CD14-positive monocyte (primary cell): ENCODE measurements at regions not wholly inside any gene's neighbourhood (a gene's known extent, or its start where the extent isn't known, plus 50 kb on each side); places are given as distances from the start of the nearest gene placed in this dataset.

Experiments
- DNase-seq, 3 donors: peaks; one replicate each; pipeline ENCODE4 v3.0.0-alpha.2; 2011 to 2022
- H2AFZ ChIP-seq: 2 replicates; pipeline ENCODE4 v1.6.0; 2012; ENCODE audit warnings: mild to moderate bottlenecking, low read depth, low read length, inconsistent platforms; ENCODE audit not compliant: insufficient read depth, poor library complexity, severe bottlenecking
- H3K27ac ChIP-seq, 2 donors: 1 replicate in 1 of 2; 2 replicates in 1 of 2; pipeline ENCODE4 v1.5.1; 2012 to 2013; ENCODE audit warnings: low read length in 2 of 2, control low read depth in 1 of 2, inconsistent platforms in 1 of 2, low read depth in 1 of 2, mild to moderate bottlenecking in 1 of 2
- H3K27me3 ChIP-seq, 2 donors: one replicate each; pipeline versions ENCODE4 v1.6.0 to v1.6.1; 2011 to 2013; ENCODE audit warnings: low read length in 2 of 2; ENCODE audit not compliant: control insufficient read depth in 2 of 2, insufficient read depth in 2 of 2
- H3K36me3 ChIP-seq, 2 donors: replicated peaks in 1 of 2; 1 replicate in 1 of 2; 2 replicates in 1 of 2; pipeline versions ENCODE4 v1.5.1 to v1.6.1; 2012 to 2013; ENCODE audit warnings: low read length in 2 of 2, control low read depth in 1 of 2, inconsistent platforms in 1 of 2, mild to moderate bottlenecking in 1 of 2; ENCODE audit not compliant: insufficient read depth in 2 of 2, control insufficient read depth in 1 of 2
- H3K4me1 ChIP-seq, 2 donors: 1 replicate in 1 of 2; 2 replicates in 1 of 2; pipeline versions ENCODE4 v1.5.1 to v1.6.1; 2012 to 2013; ENCODE audit warnings: low read length in 2 of 2, control low read depth in 1 of 2, inconsistent platforms in 1 of 2, mild to moderate bottlenecking in 1 of 2, moderate library complexity in 1 of 2; ENCODE audit not compliant: insufficient read depth in 2 of 2, control insufficient read depth in 1 of 2
- H3K4me2 ChIP-seq: replicated peaks from 2 replicates; pipeline ENCODE3; 2012; ENCODE audit warnings: low read length, moderate library complexity, mild to moderate bottlenecking; ENCODE audit not compliant: poor library complexity, severe bottlenecking; ENCODE audit errors: extremely low read depth
- H3K4me3 ChIP-seq, 3 experiments: fragments of 200-600 bp in 1 of 3; sonication (generic) in 1 of 3; replicated peaks in 1 of 3; 1 replicate in 2 of 3; 2 replicates in 1 of 3; pipeline ENCODE4 v1.5.1; 2011 to 2013; ENCODE audit warnings: low read length in 3 of 3, mild to moderate bottlenecking in 3 of 3, control low read depth in 2 of 3, low read depth in 2 of 3, inconsistent platforms in 1 of 3, moderate library complexity in 1 of 3
- H3K79me2 ChIP-seq: 2 replicates; pipeline ENCODE4 v1.6.0; 2012; ENCODE audit warnings: mild to moderate bottlenecking, control low read depth, inconsistent platforms, low read length, moderate library complexity; ENCODE audit not compliant: insufficient read depth
- H3K9ac ChIP-seq: 2 replicates; pipeline ENCODE4 v1.6.0; 2017; ENCODE audit warnings: low read length, mild to moderate bottlenecking; ENCODE audit not compliant: insufficient read depth, poor library complexity, severe bottlenecking
- H3K9me3 ChIP-seq, 2 donors: replicated peaks in 1 of 2; 1 replicate in 1 of 2; 2 replicates in 1 of 2; pipeline versions ENCODE4 v1.5.1 to v1.6.1; 2012 to 2013; ENCODE audit warnings: low read length in 2 of 2, control low read depth in 1 of 2; ENCODE audit not compliant: control insufficient read depth in 1 of 2, insufficient read depth in 1 of 2
- H4K20me1 ChIP-seq: 2 replicates; pipeline ENCODE4 v1.6.0; 2012; ENCODE audit warnings: mild to moderate bottlenecking, low read length, control low read depth, moderate library complexity; ENCODE audit not compliant: insufficient read depth
- H3K27ac Mint-ChIP-seq, 7 donors: one replicate each; pipeline ENCODE4 v1.8.0; 2020; ENCODE audit warnings: mild to moderate bottlenecking in 7 of 7, mixed read lengths in 7 of 7, moderate library complexity in 6 of 7, inconsistent platforms in 2 of 7
- H3K27me3 Mint-ChIP-seq, 3 donors: one replicate each; pipeline ENCODE4 v1.8.0; 2021 to 2022; ENCODE audit warnings: low read depth in 3 of 3, mild to moderate bottlenecking in 3 of 3, mixed read lengths in 3 of 3, moderate library complexity in 3 of 3, inconsistent platforms in 1 of 3
- H3K36me3 Mint-ChIP-seq, 2 donors: one replicate each; pipeline ENCODE4 v1.8.0; 2020; ENCODE audit warnings: mixed read lengths in 2 of 2, inconsistent platforms in 1 of 2, mild to moderate bottlenecking in 1 of 2
- H3K4me1 Mint-ChIP-seq: one replicate; pipeline ENCODE4 v1.8.0; 2020; ENCODE audit warnings: mild to moderate bottlenecking, mixed read lengths
- H3K4me3 Mint-ChIP-seq, 2 donors: one replicate each; pipeline ENCODE4 v1.8.0; 2020; ENCODE audit warnings: mild to moderate bottlenecking in 2 of 2, mixed read lengths in 2 of 2, moderate library complexity in 1 of 2
- H3K9me3 Mint-ChIP-seq, 7 donors: one replicate each; pipeline ENCODE4 v1.8.0; 2020 to 2022; ENCODE audit warnings: mixed read lengths in 7 of 7, mild to moderate bottlenecking in 6 of 7, moderate library complexity in 6 of 7, inconsistent platforms in 2 of 7
- WGBS: methylation state at CpG from one replicate; pipeline ENCODE4 v1.1.5; 2013; ENCODE audit warnings: missing lambda C conversion rate; ENCODE audit not compliant: insufficient coverage; 5-methylcytosine and 5-hydroxymethylcytosine counted together
- intact Hi-C, 2 donors: fragments of 100-400 bp; cut with micrococcal nuclease; formaldehyde crosslinking; loops; one replicate each; pipeline versions ENCODE4 v1.15.0 to v1.15.1; 2023
- TF ChIP-seq, protein P1 (sequence below): fragments of 200-600 bp; IDR thresholded peaks from one replicate; pipeline ENCODE4 v1.8.0; 2022; ENCODE audit warnings: antibody characterized with exemption, mild to moderate bottlenecking

DNA sequence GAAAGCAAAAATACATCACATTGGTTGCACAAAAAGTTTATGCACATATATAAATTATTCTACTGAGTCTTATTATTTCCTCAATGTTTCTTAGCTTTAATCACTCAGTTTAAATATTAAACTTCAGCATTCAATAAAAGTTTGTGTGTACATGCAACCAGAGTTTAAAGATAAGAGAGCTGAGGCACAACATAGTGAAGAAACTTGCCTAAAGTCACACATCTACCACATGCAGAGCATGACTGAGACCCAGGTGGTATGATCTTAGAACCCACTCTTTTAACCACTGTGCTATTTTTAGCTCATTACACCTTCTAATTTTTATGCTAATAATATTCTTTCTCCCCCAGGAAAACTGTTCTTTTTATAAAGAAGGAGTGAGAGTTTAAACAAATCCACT, 96.1 kb upstream of the GOLIM4 start:
- H3K4me3 Mint-ChIP-seq = no peak overlapping the region
- no peaks in the 10 kb centered on the region for H3K4me1 Mint-ChIP-seq
- no peak overlapping the region for H3K9ac ChIP-seq
- H3K27me3 Mint-ChIP-seq = peaks cover 0 to 2% (median 0%) of the 10 kb centered on the region in 3 donors
- no peak for DNase-seq
- intact Hi-C loops = no loop called here
- no peaks in the 10 kb centered on the region for H3K4me1 ChIP-seq
- H3K9me3 Mint-ChIP-seq = peaks cover 0 to 4% (median 0%) of the 10 kb centered on the region in 7 donors
- no peak overlapping the region for H3K27ac Mint-ChIP-seq
- H4K20me1 ChIP-seq = no peaks in the 10 kb centered on the region
- no peak overlapping the region for H2AFZ ChIP-seq
- no peaks in the 10 kb centered on the region for H3K27me3 ChIP-seq
- TF ChIP-seq, protein P1, sequence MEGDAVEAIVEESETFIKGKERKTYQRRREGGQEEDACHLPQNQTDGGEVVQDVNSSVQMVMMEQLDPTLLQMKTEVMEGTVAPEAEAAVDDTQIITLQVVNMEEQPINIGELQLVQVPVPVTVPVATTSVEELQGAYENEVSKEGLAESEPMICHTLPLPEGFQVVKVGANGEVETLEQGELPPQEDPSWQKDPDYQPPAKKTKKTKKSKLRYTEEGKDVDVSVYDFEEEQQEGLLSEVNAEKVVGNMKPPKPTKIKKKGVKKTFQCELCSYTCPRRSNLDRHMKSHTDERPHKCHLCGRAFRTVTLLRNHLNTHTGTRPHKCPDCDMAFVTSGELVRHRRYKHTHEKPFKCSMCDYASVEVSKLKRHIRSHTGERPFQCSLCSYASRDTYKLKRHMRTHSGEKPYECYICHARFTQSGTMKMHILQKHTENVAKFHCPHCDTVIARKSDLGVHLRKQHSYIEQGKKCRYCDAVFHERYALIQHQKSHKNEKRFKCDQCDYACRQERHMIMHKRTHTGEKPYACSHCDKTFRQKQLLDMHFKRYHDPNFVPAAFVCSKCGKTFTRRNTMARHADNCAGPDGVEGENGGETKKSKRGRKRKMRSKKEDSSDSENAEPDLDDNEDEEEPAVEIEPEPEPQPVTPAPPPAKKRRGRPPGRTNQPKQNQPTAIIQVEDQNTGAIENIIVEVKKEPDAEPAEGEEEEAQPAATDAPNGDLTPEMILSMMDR = no peak
- H3K4me2 ChIP-seq = no peak overlapping the region
- no peaks in the 10 kb centered on the region for H3K9me3 ChIP-seq
- H3K4me3 ChIP-seq = no peak overlapping the region
- no peak overlapping the region for H3K27ac ChIP-seq
- H3K79me2 ChIP-seq = no peaks in the 10 kb centered on the region
- no peaks in the 10 kb centered on the region for H3K36me3 Mint-ChIP-seq
- no peaks in the 10 kb centered on the region for H3K36me3 ChIP-seq

DNA sequence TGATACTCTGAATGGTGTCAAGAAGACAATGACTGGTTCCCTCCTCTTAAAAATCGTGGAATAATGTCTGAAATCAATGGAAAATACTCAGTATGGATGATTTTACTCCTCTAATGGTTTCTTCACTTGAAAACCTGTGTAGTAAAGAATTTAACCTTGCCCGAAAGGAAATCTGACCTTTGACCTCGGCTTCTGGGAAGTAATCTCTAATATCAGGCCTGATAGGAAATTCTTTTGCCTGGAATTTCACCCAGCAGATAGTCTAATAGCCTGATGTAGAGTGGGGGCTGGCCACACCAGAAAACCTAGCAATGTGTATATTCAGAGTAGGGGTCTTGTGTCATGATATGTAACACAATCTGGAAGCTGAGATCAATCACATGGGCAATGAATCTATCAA, 91.5 kb upstream of the GOLIM4 start:
- Mint-ChIP-seq H3K27me3 (peaks cover 0 to 2% (median 0%) of the 10 kb centered on the region in 3 donors), H3K27ac (no peak overlapping the region), H3K4me3 (no peak overlapping the region), H3K4me1 (no peaks in the 10 kb centered on the region), H3K36me3 (no peaks in the 10 kb centered on the region), H3K9me3 (no peaks in the 10 kb centered on the region)
- intact Hi-C loops = no loop called here
- Histone ChIP-seq H3K36me3 (no peaks in the 10 kb centered on the region), H3K4me2 (no peak overlapping the region), H4K20me1 (no peaks in the 10 kb centered on the region), H3K79me2 (no peaks in the 10 kb centered on the region), H3K27me3 (no peaks in the 10 kb centered on the region), H3K4me1 (no peaks in the 10 kb centered on the region), H2AFZ (no peak overlapping the region), H3K27ac (no peak overlapping the region), H3K9me3 (no peaks in the 10 kb centered on the region), H3K9ac (no peak overlapping the region), H3K4me3 (no peak overlapping the region)
- TF ChIP-seq, protein P1 = no peak
- 100% methylated on average over 2 of the region's 3 CpGs for WGBS
- DNase-seq = no peak
